RWPE2 (cell line): ENCODE measurements at regions not wholly inside any gene's neighbourhood (a gene's known extent, or its start where the extent isn't known, plus 50 kb on each side); places are given as distances from the start of the nearest gene placed in this dataset.

Experiments used
- ATAC-seq: fragments of 200-7000 bp; cut with Tn5 transposase; 3 replicates; pipeline ENCODE4 v1.9.1; 2021; ENCODE audit warnings: low read depth
- DNase-seq: peaks from one replicate; pipeline ENCODE4 v3.0.0-alpha.2; 2020; ENCODE audit warnings: low spot score
- H3K27ac ChIP-seq: fragments of 450-650 bp; 2 replicates; pipeline ENCODE4 v1.5.1; 2017; ENCODE audit warnings: mild to moderate bottlenecking; ENCODE audit not compliant: poor library complexity, severe bottlenecking
- H3K27me3 ChIP-seq: fragments of 250-450 bp; sonication (Bioruptor Pico); 2 replicates; pipeline ENCODE4 v1.5.1; 2021; ENCODE audit warnings: mild to moderate bottlenecking, moderate library complexity; ENCODE audit not compliant: insufficient read depth, poor library complexity, severe bottlenecking
- H3K36me3 ChIP-seq: fragments of 250-450 bp; sonication (Bioruptor Pico); 2 replicates; pipeline ENCODE4 v1.5.1; 2020; ENCODE audit warnings: low read depth, mild to moderate bottlenecking, moderate library complexity
- H3K4me1 ChIP-seq: fragments of 250-450 bp; sonication (Bioruptor Pico); 2 replicates; pipeline ENCODE4 v1.5.1; 2021; ENCODE audit warnings: mild to moderate bottlenecking, moderate library complexity; ENCODE audit not compliant: insufficient read depth, poor library complexity, severe bottlenecking
- H3K4me3 ChIP-seq: fragments of 250-450 bp; sonication (Bioruptor Pico); 2 replicates; pipeline ENCODE4 v1.5.1; 2021; ENCODE audit warnings: mild to moderate bottlenecking, moderate library complexity; ENCODE audit not compliant: severe bottlenecking
- H3K9me3 ChIP-seq: fragments of 250-450 bp; sonication (Bioruptor Pico); 2 replicates; pipeline ENCODE4 v1.5.1; 2021; ENCODE audit warnings: mild to moderate bottlenecking, moderate library complexity; ENCODE audit not compliant: severe bottlenecking
- TF ChIP-seq, protein P1 (sequence below): fragments of 450-650 bp; IDR thresholded peaks from one replicate; pipeline ENCODE4 v1.5.1; 2017; ENCODE audit warnings: mild to moderate bottlenecking, moderate library complexity; ENCODE audit not compliant: poor library complexity, severe bottlenecking

DNA sequence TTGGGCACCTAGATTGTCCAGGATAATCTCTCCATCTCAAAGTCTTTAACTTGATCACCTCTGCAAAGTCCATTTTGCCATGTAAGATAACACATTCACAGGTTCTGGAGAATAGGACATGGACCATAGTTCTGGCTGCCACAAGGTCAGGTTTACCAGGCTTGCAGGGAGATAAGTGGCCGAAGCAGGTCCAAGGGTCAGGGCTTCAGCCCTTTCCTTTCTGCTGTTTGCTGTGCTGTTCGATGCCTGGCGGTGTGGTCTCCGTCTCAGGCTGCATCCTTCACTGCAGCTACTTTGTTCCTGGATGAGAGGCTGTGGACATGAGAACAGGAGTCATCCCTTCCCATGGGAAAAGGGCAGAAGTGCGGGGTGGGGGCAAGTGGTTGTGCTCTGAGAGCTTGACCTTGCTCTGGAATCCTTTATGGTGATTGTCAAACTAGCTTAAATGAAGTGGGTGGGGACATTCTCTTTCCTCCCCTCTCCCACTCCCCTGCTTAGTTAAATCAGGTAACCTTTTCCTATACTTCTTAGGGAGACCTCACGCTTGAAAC lies 320.2 kb upstream of the C2CD4B start:
- H3K4me1 ChIP-seq = no peaks in the 10 kb centered on the region
- no peaks in the 10 kb centered on the region for H3K9me3 ChIP-seq
- TF ChIP-seq, protein P1, sequence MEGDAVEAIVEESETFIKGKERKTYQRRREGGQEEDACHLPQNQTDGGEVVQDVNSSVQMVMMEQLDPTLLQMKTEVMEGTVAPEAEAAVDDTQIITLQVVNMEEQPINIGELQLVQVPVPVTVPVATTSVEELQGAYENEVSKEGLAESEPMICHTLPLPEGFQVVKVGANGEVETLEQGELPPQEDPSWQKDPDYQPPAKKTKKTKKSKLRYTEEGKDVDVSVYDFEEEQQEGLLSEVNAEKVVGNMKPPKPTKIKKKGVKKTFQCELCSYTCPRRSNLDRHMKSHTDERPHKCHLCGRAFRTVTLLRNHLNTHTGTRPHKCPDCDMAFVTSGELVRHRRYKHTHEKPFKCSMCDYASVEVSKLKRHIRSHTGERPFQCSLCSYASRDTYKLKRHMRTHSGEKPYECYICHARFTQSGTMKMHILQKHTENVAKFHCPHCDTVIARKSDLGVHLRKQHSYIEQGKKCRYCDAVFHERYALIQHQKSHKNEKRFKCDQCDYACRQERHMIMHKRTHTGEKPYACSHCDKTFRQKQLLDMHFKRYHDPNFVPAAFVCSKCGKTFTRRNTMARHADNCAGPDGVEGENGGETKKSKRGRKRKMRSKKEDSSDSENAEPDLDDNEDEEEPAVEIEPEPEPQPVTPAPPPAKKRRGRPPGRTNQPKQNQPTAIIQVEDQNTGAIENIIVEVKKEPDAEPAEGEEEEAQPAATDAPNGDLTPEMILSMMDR = no peak
- H3K4me3 ChIP-seq = no peak overlapping the region
- ATAC-seq = no peak
- H3K27me3 ChIP-seq = no peaks in the 10 kb centered on the region
- H3K36me3 ChIP-seq = no peaks in the 10 kb centered on the region
- peak; percentile 35 for DNase-seq
- H3K27ac ChIP-seq = no peak overlapping the region

DNA sequence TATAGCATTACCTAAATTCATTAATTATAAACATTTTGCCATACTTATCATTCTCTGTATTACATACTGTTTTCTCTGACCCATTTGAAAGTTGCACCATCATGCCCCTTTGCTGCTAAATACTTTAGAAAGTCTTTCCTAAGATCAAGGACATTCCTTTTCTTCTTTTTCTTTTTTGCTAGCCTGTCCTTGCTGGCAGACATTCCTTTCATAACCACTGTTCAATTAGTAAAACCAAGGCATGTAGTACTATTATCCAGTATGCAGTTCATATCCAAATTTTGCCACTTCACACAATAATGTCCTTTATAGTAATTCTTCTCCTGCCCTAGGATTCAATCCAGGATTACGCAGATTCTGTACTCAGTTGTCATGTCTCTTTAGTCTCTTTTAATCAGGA lies 321.0 kb upstream of the C2CD4B start:
- Histone ChIP-seq H3K36me3 (no peaks in the 10 kb centered on the region), H3K9me3 (no peaks in the 10 kb centered on the region), H3K27me3 (no peaks in the 10 kb centered on the region), H3K27ac (no peak overlapping the region), H3K4me3 (no peak overlapping the region), H3K4me1 (no peaks in the 10 kb centered on the region)
- DNase-seq (no peak), ATAC-seq (no peak)
- TF ChIP-seq, protein P1 = no peak

DNA sequence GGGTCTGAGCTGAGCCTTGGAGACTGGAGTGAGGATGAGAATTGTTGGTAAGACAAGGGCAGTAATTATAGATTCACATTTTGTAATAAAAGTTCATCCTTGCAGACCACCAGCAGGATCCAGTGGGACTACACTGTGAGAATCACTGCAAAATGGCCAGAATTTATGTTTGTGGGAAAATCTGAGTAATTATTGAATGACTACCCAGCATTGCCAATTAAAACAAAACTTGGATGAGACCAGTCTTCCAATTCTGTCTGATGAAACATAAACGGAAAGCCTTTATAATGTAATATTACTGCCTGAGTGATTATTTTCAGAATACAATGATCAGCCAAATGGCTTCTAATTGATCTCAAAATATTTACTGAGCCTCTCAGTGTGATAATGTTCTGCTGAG lies 323.3 kb upstream of the C2CD4B start:
- no peaks in the 10 kb centered on the region for H3K27me3 ChIP-seq
- no peaks in the 10 kb centered on the region for H3K9me3 ChIP-seq
- no peaks in the 10 kb centered on the region for H3K4me1 ChIP-seq
- TF ChIP-seq, protein P1 = no peak
- H3K4me3 ChIP-seq = no peak overlapping the region
- H3K27ac ChIP-seq = no peak overlapping the region
- ATAC-seq = no peak
- H3K36me3 ChIP-seq = no peaks in the 10 kb centered on the region
- no peak for DNase-seq

DNA sequence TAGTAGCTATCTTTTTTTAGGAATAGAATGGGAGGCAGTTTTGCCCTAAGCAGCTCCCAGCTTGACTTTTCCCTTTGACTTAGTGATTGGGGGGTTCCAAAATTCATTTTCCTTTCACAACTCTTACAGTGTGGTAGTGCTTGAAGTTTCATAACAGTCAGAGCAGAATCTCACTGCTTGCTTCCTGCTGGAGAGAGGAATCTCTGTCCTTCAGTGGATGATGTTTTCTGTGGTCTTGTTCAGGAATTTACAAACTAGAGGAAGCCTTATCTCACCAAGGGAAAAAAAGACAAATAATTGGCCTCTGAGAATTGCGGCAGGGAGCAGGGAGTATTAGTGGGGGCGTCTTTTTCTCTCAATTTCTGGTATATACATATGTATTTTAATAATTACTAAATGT lies 326.6 kb upstream of the C2CD4B start:
- no peaks in the 10 kb centered on the region for H3K27me3 ChIP-seq
- no peaks in the 10 kb centered on the region for H3K36me3 ChIP-seq
- no peak overlapping the region for H3K4me3 ChIP-seq
- TF ChIP-seq, protein P1 = no peak
- H3K4me1 ChIP-seq = no peaks in the 10 kb centered on the region
- DNase-seq = no peak
- H3K27ac ChIP-seq = no peak overlapping the region
- ATAC-seq = no peak
- no peaks in the 10 kb centered on the region for H3K9me3 ChIP-seq

DNA sequence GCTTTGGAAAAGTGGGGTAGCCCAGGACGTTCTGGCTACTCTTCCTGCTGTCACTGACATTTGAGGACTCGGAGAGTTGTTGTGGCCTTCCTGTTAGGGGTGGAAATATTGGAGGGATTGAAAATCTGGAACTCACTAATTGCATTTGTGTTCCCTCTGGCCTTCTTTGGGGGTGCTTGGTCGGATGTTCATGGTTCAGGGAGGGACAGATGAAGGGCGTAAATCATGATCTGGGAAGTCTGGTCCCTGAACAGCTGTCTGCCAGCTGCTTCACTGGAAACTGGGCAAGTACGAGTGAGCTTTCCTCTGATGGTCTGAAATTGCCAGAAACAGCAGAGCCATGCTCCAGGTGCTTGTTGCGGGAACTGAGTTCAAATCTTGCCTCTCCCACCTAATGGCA lies 327.8 kb upstream of the C2CD4B start:
- no peak for ATAC-seq
- no peak for DNase-seq
- H3K4me1 ChIP-seq = no peaks in the 10 kb centered on the region
- no peak overlapping the region for H3K27ac ChIP-seq
- no peak overlapping the region for H3K4me3 ChIP-seq
- no peaks in the 10 kb centered on the region for H3K27me3 ChIP-seq
- TF ChIP-seq, protein P1 = no peak
- H3K36me3 ChIP-seq = no peaks in the 10 kb centered on the region
- H3K9me3 ChIP-seq = no peaks in the 10 kb centered on the region
